ENCODE measurements at regions not wholly inside any gene's neighbourhood (a gene's known extent, or its start where the extent isn't known, plus 50 kb on each side); places are given as distances from the start of the nearest gene placed in this dataset.

DNA sequence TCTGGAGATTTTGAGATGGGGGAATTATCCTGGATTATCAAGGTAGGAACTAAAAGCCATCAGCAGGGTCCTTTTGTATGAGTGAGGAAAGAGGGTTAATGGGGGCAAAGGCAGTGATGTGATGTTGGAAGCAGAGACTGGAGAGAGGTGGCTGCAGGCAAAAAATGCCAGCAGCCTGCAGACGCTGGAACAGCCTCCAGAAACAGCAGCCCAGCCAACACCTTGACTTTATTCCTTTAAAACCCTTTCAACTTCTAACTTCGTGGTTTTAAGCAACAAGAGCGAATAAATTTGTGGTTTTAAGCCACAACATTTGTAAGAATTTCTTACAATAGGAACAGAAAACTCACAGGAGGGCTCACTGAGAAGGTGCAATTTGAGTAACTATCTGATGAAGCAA lies 523.1 kb upstream of the HS6ST1 start:
- no peak for DNase-seq (ENCODE audit: low read depth, low spot score)

GRCh38 chr2:128867311-128867710 lies 548.6 kb upstream of the HS6ST1 start:
- no peak for DNase-seq (ENCODE audit: low read depth, low spot score)

- DNase-seq (ENCODE audit: low read depth, low spot score), result no peak
Observed at GRCh38 chr2:128867936-128868636, 549.4 kb upstream of the HS6ST1 start.

DNA sequence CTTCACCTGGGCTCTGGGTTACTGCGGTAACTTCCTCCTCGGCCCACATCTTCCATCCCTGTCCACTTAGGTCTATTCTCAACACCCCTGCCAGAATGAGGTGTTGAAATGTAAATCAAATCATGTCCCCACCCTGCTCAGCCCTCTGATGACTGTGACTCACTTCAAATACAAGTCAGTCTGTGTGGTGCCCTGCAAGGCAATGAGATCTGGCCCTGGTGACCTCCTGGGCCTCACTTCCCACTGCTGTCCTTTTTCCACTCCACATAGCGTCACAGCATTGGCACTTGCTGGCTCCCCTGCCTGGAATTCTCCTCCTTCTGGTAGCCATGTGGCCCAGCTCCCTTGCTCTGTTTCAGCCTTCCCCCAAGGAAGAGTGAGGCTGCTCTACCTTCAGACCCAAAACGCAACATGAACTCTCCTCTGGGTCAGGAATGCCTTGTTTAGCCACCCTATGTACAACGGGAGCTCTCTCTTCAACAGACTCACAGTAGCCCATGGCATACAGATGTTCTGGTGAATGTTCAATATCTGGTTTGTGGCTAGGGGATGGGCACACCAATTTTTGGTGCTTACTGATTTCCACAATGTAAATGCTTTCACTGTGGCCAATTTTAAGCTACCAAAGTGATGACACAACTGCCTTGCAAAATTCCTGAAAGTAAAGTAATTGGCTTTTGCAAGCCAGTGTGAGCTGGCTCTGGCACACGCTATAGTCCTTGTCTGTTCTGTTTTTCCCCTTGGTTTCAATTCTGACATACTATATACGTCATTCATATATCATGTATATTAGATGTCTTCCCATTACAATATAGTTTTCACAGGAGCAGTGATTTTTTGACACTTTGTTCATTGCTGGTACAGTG lies 550.3 kb upstream of the HS6ST1 start:
- DNase-seq (ENCODE audit: low read depth, low spot score), result no peak

GRCh38 chr2:128874608-128875007 lies 555.9 kb upstream of the HS6ST1 start:
- no peak for DNase-seq (ENCODE audit: low read depth, low spot score)

DNA sequence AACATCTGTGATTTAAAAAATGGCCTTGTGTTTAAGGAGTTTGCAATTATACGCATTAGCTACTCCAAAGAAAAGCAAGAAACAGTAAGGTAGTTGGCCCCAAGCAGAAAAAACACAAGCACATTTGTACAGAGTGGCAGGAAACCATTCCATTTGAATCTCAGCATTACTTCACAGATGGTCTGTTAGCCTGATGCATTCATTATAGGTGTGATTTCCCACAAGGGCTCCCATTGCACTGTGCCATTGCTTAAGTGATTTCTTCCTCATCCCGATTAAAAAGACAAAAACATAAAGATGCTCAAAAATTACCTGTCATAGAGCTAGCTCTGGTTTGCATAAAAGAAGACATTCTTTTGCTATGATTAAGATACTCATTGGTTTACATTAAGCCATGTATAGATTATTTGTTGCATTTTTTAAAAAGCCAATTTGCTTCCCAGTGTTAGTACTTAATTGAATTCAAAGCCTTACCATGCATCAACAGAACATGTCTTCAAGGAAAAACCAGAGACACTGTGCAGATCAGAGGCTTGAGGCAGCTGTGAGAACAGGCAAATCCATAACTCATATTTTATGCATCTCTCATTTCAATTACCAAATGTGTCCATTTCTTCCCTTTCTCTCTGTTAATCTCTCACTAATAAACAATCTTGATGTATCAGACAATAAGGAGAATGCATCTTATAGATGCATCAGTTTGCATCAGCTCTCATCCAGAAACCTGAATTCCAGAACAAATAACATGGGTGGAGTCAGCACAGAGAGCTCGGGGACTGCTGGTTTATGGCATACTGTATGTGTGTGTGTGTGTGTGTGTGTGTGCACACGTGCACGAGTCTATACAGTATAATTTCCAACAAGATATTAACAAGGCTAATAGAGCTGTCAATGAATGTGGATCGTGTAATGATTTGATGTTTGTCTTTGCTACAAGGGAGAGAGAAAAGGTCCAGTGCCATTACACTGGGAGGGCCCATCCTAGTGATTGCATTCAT lies 558.6 kb upstream of the HS6ST1 start:
- DNase-seq (ENCODE audit: low read depth, low spot score), result no peak

DNA sequence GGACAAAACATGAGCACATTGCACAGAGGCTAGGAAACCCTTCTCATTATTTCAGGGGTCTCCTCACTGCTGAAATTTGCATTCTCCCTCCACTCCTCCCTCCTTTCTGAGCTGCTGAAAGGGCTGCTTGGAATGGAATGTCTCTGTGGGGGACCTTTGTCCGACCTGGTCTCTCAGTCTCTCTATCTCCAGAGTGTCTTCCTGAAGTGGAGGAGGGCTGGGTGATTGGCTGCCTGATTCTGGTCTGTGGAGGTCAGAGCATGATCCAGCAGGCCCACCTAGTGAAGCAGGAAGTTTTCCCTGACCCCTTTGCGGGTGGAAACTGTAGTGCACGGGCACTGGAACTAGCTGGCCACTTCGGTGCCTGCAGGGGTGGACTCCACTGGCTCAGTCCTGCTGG lies 560.5 kb upstream of the HS6ST1 start:
- DNase-seq (ENCODE audit: low read depth, low spot score), result no peak

DNA sequence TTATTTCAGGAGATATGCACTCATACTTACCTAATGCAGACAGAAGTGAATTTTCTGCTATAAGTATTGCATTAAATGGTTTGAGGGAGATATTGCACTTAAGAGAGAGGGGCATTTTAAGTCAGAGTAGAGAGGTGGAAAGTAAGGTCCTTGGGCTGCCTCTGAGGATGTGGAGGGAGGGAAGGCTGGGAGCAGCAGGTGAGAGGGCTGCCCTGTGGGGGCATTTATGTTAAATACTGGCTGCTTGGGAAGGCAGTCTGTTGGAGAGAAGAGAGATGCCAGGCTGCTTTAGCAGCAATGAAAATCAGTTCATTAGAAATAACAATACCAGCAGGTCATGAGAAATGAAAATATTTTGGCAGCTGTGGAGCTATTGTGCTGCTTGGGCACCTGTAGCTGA lies 576.2 kb upstream of the HS6ST1 start:
- no peak for DNase-seq (ENCODE audit: low read depth, low spot score)

GRCh38 chr2:128901572-128902391 lies 583.1 kb upstream of the HS6ST1 start:
- DNase-seq (ENCODE audit: low read depth, low spot score), result no peak

DNA sequence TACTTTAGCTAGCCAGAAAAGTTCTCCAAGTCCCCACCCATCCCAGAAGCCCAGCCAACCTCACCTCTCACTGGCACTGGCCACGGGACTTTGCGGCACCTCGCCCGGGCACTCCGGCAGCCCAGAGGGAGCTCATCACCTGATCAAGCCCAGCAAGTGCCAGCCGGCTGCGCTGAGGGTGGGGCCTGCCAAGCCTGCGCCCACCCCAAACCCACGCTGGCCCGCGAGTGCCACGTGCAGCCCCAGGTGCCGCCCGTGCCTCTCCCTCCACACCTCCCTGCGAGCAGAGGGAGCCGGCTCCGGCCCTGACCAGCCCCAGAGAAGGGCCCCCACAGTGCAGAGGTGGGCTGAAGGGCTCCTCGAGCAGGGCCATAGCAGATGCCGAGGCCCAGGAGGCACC lies 585.0 kb upstream of the HS6ST1 start:
- no peak for DNase-seq (ENCODE audit: low read depth, low spot score)

GRCh38 chr2:128911276-128911675 lies 592.6 kb upstream of the HS6ST1 start:
- DNase-seq (ENCODE audit: low read depth, low spot score), result no peak

DNA sequence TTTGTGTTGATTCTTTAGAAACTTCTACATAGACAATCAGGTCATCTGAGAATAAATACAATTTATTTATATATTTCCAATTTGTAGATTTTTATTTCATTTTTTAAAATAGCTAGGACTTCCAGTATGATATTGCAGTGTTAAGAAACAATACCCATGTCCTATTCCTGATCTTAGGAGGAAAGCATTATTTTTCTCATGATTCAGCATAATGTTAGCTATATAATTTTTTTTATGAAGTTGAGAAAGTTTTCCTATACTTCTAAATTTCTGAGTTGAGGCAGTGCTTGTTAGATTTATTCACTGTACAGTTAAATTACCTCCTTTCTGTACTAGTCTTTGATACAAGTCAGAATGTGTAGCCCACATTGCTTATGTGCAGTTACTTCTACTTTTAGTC lies 595.7 kb upstream of the HS6ST1 start:
- no peak for DNase-seq (ENCODE audit: low read depth, low spot score)

- no peak for DNase-seq (ENCODE audit: low read depth, low spot score)
Observed at GRCh38 chr2:128921751-128922150, 603.1 kb upstream of the HS6ST1 start.

DNA sequence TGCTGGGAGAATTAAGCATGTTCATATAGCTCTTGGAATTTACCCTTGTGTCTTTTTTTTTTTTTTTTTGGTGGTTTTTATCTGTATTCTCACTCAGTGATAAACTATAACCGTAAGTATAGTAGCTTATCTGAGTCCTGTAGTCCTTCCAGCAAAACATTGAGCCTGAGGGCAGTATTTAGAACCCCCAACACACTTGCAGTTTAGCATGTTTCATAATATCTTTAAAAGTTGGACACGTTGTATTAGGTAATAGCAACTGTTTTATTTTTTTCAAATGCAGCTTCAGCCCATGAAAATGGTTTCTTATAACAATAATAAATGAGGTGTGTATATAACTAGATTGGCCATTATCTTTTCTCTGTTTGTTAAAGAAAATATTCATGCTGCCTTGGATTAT lies 603.5 kb upstream of the HS6ST1 start:
- DNase-seq (ENCODE audit: low read depth, low spot score), result no peak

- DNase-seq (ENCODE audit: low read depth, low spot score), result no peak
Observed at GRCh38 chr2:128925631-128926030, 607.0 kb upstream of the HS6ST1 start.

DNA sequence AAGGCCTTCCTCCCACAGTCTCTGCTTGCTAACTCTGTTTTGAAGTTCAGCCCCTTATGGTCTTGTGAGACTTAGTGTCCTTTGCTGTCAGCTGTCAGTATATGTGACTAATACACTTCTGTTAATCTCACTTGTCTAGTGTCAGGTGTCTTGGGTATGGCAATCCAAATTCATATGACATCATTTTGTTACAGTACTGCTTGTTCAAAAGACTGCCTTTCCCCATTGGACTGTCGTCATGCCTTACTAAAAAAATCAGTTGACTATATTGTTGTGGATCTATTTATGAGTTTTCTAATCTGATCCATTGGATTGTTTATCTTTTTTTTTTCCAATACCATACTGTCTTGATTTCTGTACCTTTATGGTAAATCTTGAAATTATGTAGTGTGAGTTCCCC lies 611.4 kb upstream of the HS6ST1 start:
- no peak for DNase-seq (ENCODE audit: low read depth, low spot score)

DNA sequence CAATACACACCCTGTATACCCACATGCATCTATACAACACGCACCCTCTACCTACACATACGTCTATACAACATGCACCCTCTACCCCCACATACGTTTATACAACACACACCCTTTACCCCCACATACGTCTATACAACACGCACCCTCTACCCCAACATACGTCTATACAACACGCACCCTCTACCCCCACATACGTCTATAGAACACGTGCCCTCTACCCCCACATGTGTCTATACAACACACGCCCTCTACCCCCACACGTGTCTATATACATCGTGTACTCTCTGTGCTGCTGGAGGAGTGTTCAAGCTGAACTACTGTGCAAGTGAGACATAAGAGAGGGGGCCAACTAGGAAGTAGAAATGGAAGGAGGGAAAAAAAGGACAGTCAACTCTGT lies 621.7 kb upstream of the HS6ST1 start:
- no peak for DNase-seq (ENCODE audit: low read depth, low spot score)

GRCh38 chr2:128941751-128942150 lies 623.1 kb upstream of the HS6ST1 start:
- no peak for DNase-seq (ENCODE audit: low read depth, low spot score)

DNA sequence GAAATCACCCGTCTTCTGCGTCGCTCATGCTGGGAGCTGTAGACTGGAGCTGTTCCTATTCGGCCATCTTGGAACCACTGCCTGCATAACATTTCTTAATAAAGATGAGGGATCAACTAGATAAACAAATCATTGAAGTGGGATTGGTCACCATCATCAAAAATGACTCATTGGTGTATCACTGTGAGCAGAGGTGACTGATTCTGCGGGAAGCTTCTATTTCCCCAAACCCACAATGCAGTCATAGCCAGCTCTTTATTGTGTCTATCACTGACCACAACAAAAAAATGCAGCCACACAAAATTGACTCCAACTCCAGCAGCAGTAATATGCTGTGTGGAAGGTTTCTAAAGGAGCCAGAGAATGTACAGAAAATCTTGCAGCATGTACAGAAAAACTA lies 630.7 kb upstream of the HS6ST1 start:
- no peak for DNase-seq (ENCODE audit: low read depth, low spot score)

DNA sequence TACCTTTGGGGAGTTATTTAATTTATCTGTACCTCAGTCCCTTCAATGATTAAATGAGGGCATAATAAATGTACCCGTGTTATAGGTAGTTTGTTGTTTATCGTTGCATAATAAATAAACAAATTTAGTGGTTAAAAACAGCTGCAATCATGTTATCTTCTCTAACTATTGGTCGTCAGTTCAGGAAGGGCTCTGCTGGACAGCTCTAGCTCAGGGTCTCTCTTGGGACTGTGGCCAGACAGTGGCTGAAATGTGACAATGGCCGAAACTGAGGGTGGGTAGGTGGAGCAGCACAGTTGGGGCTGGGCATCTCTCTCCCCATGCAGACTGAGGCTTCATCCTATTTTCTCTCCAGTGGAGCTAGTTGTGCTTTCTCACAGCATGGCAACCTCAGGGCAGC lies 632.1 kb upstream of the HS6ST1 start:
- no peak for DNase-seq (ENCODE audit: low read depth, low spot score)

DNA sequence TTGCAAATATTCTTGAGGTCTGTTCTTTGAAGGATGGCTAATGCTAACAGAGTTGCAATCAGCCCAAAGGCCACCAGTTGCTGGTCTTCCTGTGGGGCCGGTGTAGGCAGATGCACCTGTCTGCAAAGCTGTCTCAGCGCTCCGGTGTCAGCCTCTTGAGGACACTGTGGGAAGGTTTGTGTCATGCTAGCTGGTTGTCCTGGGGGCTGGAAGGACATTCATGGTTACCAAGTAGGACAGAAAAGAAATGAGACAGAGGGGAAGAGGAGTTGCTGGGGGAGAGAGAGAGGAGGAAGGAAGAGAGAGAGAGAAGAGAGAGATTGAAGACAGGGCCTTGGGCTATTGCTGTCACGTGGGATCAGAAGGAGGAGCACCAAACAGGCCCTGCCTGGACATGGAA lies 639.6 kb upstream of the HS6ST1 start:
- DNase-seq (ENCODE audit: low read depth, low spot score), result no peak

Data from smooth muscle cell of the brain vasculature (primary cell).